Endothelial cell of umbilical vein (primary cell): ENCODE measurements at regions not wholly inside any gene's neighbourhood (a gene's known extent, or its start where the extent isn't known, plus 50 kb on each side); places are given as distances from the start of the nearest gene placed in this dataset.

Experiments used
- CTCF ChIP-seq, 2 donors: IDR thresholded peaks; 1 replicate in 1 of 2; 2 replicates in 1 of 2; pipeline ENCODE4 v1.5.1; 2011; ENCODE audit warnings: low read length in 2 of 2, mild to moderate bottlenecking in 2 of 2, moderate library complexity in 2 of 2, control low read depth in 1 of 2, inconsistent platforms in 1 of 2, low read depth in 1 of 2; ENCODE audit not compliant: insufficient read depth in 1 of 2; ENCODE audit errors: extremely low read depth in 1 of 2
- EZH2 ChIP-seq: IDR thresholded peaks from 2 replicates; pipeline ENCODE4 v1.6.1; 2012; ENCODE audit warnings: borderline replicate concordance, low read depth, mild to moderate bottlenecking, moderate library complexity, low read length, inconsistent platforms; ENCODE audit not compliant: severe bottlenecking
- MAX ChIP-seq: IDR thresholded peaks from 2 replicates; pipeline ENCODE4 v1.6.1; 2011; ENCODE audit not compliant: insufficient read depth, insufficient read length
- POLR2AphosphoS5 ChIP-seq: IDR thresholded peaks from 2 replicates; pipeline ENCODE4 v1.6.1; 2012; ENCODE audit warnings: low read depth, mild to moderate bottlenecking, control low read depth, low read length, moderate library complexity; ENCODE audit not compliant: insufficient read depth

GRCh38 chr9:25260046-25260445 is 418.2 kb downstream of the TUSC1 start:
- TF ChIP-seq POLR2AphosphoS5 (no peak), CTCF (IDR thresholded peaks at IDR 0.05; ENCODE audit: extremely low read depth in 1 of 2, insufficient read depth in 1 of 2, low read depth in 1 of 2, low read length in 2 of 2) (no peak), EZH2 (no peak), MAX (no peak)
